ENCODE measurements at regions not wholly inside any gene's neighbourhood (a gene's known extent, or its start where the extent isn't known, plus 50 kb on each side); places are given as distances from the start of the nearest gene placed in this dataset.

DNA sequence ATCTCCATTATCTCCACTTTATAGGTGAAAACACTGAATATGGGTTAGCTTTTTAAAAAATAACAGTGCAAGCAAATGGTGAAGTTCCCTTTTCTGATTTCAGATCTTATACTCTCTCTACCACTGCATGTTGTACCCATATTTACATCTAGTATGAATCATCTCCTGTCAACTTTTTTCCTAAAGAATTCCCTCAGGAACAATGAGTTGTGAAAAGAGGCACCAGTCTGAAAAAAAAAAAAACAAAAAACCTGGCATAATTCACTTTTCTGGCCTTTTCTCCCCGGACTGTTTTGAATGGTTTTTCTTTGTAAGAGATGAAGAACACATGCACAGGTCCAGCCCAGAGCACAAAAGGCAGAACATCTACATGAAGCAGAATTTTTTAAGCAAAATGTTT lies 596.0 kb downstream of the COL12A1 start (continued):
- TF ChIP-seq NPAS2 (CRISPR knock-in tag; IDR thresholded peaks at IDR 0.05; ENCODE audit: borderline replicate concordance) (no peak), ZNF816 (CRISPR knock-in tag; IDR thresholded peaks at IDR 0.05; ENCODE audit: borderline replicate concordance) (no peak), ZNF256 (CRISPR knock-in tag; conservative IDR thresholded peaks at IDR 0.05) (no peak), NFATC3 (CRISPR knock-in tag; IDR thresholded peaks at IDR 0.05) (no peak)
- TF ChIP-seq, protein P1, sequence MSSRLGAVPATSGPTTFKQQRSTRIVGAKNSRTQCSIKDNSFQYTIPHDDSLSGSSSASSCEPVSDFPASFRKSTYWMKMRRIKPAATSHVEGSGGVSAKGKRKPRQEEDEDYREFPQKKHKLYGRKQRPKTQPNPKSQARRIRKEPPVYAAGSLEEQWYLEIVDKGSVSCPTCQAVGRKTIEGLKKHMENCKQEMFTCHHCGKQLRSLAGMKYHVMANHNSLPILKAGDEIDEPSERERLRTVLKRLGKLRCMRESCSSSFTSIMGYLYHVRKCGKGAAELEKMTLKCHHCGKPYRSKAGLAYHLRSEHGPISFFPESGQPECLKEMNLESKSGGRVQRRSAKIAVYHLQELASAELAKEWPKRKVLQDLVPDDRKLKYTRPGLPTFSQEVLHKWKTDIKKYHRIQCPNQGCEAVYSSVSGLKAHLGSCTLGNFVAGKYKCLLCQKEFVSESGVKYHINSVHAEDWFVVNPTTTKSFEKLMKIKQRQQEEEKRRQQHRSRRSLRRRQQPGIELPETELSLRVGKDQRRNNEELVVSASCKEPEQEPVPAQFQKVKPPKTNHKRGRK (CRISPR knock-in tag; IDR thresholded peaks at IDR 0.05) = no peak

DNA sequence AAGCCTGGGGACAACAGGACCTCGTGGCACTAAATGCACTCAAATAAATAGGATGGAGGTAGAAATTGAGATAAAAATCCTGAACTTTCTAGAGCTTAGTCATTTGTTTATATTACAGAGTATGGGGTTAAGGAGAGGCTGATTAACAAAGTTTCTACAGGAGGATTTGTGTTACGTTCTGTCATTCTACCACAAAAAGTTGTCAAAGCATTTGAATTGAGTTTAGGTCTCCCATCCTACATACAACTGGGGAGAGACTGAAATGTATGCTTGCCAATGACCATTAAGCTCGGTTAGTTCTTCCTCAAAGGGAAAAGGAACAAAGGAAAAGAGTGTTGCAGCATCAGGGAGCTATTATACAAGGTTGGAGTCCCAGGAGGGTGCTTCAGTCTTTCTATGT lies 597.9 kb downstream of the COL12A1 start:
- 2% methylated on average over 3 of the region's 3 CpGs for WGBS (ENCODE audit: low lambda C conversion rate)
- no peak overlapping the region for H3K27ac ChIP-seq (ENCODE audit: extremely low read length, insufficient read depth, low read length)
- TF ChIP-seq ARNT2 (CRISPR knock-in tag; IDR thresholded peaks at IDR 0.05; ENCODE audit: low read depth) = no peak
- TF ChIP-seq HHEX (CRISPR knock-in tag; IDR thresholded peaks at IDR 0.05) = no peak
- TF ChIP-seq, protein P2, sequence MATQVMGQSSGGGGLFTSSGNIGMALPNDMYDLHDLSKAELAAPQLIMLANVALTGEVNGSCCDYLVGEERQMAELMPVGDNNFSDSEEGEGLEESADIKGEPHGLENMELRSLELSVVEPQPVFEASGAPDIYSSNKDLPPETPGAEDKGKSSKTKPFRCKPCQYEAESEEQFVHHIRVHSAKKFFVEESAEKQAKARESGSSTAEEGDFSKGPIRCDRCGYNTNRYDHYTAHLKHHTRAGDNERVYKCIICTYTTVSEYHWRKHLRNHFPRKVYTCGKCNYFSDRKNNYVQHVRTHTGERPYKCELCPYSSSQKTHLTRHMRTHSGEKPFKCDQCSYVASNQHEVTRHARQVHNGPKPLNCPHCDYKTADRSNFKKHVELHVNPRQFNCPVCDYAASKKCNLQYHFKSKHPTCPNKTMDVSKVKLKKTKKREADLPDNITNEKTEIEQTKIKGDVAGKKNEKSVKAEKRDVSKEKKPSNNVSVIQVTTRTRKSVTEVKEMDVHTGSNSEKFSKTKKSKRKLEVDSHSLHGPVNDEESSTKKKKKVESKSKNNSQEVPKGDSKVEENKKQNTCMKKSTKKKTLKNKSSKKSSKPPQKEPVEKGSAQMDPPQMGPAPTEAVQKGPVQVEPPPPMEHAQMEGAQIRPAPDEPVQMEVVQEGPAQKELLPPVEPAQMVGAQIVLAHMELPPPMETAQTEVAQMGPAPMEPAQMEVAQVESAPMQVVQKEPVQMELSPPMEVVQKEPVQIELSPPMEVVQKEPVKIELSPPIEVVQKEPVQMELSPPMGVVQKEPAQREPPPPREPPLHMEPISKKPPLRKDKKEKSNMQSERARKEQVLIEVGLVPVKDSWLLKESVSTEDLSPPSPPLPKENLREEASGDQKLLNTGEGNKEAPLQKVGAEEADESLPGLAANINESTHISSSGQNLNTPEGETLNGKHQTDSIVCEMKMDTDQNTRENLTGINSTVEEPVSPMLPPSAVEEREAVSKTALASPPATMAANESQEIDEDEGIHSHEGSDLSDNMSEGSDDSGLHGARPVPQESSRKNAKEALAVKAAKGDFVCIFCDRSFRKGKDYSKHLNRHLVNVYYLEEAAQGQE (IDR thresholded peaks at IDR 0.05; ENCODE audit: borderline replicate concordance in 1 of 2, low read depth in 1 of 2, low read length in 2 of 2) = no peak
- TF ChIP-seq SRF (IDR thresholded peaks at IDR 0.05; ENCODE audit: low read depth, low read length) = no peak
- no peak for TF ChIP-seq TAF1 (CRISPR knock-in tag; IDR thresholded peaks at IDR 0.05)
- TF ChIP-seq ZSCAN30 (CRISPR knock-in tag; IDR thresholded peaks at IDR 0.05) = no peak
- TF ChIP-seq NONO (IDR thresholded peaks at IDR 0.05) = no peak
- no peak for TF ChIP-seq NONO (CRISPR knock-in tag; conservative IDR thresholded peaks at IDR 0.05)
- TF ChIP-seq, protein P3, sequence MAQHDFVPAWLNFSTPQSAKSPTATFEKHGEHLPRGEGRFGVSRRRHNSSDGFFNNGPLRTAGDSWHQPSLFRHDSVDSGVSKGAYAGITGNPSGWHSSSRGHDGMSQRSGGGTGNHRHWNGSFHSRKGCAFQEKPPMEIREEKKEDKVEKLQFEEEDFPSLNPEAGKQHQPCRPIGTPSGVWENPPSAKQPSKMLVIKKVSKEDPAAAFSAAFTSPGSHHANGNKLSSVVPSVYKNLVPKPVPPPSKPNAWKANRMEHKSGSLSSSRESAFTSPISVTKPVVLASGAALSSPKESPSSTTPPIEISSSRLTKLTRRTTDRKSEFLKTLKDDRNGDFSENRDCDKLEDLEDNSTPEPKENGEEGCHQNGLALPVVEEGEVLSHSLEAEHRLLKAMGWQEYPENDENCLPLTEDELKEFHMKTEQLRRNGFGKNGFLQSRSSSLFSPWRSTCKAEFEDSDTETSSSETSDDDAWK (CRISPR knock-in tag; IDR thresholded peaks at IDR 0.05) = no peak
- no peak for TF ChIP-seq HNRNPUL1 (IDR thresholded peaks at IDR 0.05; ENCODE audit: low read depth, low read length)
- TF ChIP-seq ELF1 (CRISPR knock-in tag; IDR thresholded peaks at IDR 0.05) = no peak
- TF ChIP-seq ARHGAP35 (CRISPR knock-in tag; IDR thresholded peaks at IDR 0.05; ENCODE audit: borderline replicate concordance) = no peak
- no peak for TF ChIP-seq FOXO1 (CRISPR knock-in tag; IDR thresholded peaks at IDR 0.05)
- no peak for TF ChIP-seq PRPF4 (IDR thresholded peaks at IDR 0.05; ENCODE audit: low read depth, low read length, poor library complexity, severe bottlenecking)
- TF ChIP-seq IKZF4 (CRISPR knock-in tag; IDR thresholded peaks at IDR 0.05; ENCODE audit: borderline replicate concordance, low read depth, not compliant biosample characterization) = no peak

More for the DNA sequence above, 597.9 kb downstream of the COL12A1 start:
- in situ Hi-C loops (cut with HindIII; ENCODE audit: extremely low pct_ligation_motif_present, low pct_unique_long_range_greater_than_20kb) = no loop called here
- Histone ChIP-seq H3K4me1 (ENCODE audit: insufficient read depth, low read length) (no peaks in the 10 kb centered on the region), H3K4me2 (ENCODE audit: low read depth, low read length) (no peak overlapping the region), H3K9me3 (ENCODE audit: low read length) (no peaks in the 10 kb centered on the region), H2AFZ (ENCODE audit: low read length) (no peak overlapping the region), H4K20me1 (ENCODE audit: insufficient read depth, low read length) (no peaks in the 10 kb centered on the region), H3K4me3 (replicated peaks in 1 of 3; ENCODE audit: insufficient read depth in 1 of 3, low read depth in 2 of 3, low read length in 3 of 3) (no peak overlapping the region), H3K27me3 (ENCODE audit: control insufficient read depth in 1 of 2, insufficient read depth in 2 of 2, low read length in 2 of 2) (no peaks in the 10 kb centered on the region), H3K9ac (ENCODE audit: insufficient read depth, low read depth, low read length) (no peak overlapping the region), H3K79me2 (ENCODE audit: insufficient read depth, low read length) (no peaks in the 10 kb centered on the region), H3K36me3 (replicated peaks in 1 of 2; ENCODE audit: control insufficient read depth in 1 of 2, insufficient read depth in 2 of 2, low read length in 2 of 2) (no peaks in the 10 kb centered on the region)
- BruUV-seq (replicated peaks) = no TSS peak
- POLR2A ChIA-PET = no interaction called here
- ATAC-seq = no peak
- CTCF ChIA-PET (ENCODE audit: low intra/inter-chr PET ratio, low total read pairs) = no interaction called here
- intact Hi-C loops (cut with micrococcal nuclease; ENCODE audit: unreplicated experiment) = no loop called here
- no peak for FAIRE-seq
- no peak for DNase-seq (ENCODE audit: low spot score)

All from HepG2 (cell line).